ENCODE measurements at regions not wholly inside any gene's neighbourhood (a gene's known extent, or its start where the extent isn't known, plus 50 kb on each side); places are given as distances from the start of the nearest gene placed in this dataset.
"Not testable (repeated sequence)": the region's sequence is repeated elsewhere in the genome, so short reads cannot be mapped to it uniquely, and the experiment has no call there.

DNA sequence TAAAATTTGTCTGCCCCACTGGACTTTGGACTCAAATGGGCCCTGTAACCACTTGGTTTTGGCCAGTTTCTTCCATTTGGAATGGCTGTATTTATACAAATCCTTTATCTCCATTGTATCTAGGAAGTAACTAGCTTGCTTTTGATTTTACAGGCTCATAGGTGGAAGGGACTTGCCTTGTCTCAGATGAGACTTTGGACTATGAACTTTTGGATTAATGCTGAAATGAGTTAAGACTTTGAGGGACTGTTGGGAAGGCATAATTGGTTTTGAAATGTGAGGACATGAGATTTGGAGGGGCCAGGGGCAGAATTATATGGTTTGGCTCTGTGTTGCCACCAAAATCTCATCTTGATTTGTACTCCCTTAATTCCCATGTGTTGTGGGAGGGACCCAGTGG is 198.3 kb upstream of the BOD1L1 start:
- TF ChIP-seq EZH2, EZH2phosphoT487 (IDR thresholded peaks at IDR 0.05): not testable (repeated sequence)
- TF ChIP-seq, protein P1, sequence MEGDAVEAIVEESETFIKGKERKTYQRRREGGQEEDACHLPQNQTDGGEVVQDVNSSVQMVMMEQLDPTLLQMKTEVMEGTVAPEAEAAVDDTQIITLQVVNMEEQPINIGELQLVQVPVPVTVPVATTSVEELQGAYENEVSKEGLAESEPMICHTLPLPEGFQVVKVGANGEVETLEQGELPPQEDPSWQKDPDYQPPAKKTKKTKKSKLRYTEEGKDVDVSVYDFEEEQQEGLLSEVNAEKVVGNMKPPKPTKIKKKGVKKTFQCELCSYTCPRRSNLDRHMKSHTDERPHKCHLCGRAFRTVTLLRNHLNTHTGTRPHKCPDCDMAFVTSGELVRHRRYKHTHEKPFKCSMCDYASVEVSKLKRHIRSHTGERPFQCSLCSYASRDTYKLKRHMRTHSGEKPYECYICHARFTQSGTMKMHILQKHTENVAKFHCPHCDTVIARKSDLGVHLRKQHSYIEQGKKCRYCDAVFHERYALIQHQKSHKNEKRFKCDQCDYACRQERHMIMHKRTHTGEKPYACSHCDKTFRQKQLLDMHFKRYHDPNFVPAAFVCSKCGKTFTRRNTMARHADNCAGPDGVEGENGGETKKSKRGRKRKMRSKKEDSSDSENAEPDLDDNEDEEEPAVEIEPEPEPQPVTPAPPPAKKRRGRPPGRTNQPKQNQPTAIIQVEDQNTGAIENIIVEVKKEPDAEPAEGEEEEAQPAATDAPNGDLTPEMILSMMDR (IDR thresholded peaks at IDR 0.05), result not testable (repeated sequence)
